Thyroid gland (tissue), 4 donors: ENCODE measurements at regions not wholly inside any gene's neighbourhood (a gene's known extent, or its start where the extent isn't known, plus 50 kb on each side); places are given as distances from the start of the nearest gene placed in this dataset.

Experiments
- POLR2A ChIP-seq, 2 donors: fragments of 450-650 bp; IDR thresholded peaks; one replicate each; pipeline ENCODE4 v1.6.1; 2017; ENCODE audit warnings: antibody characterized with exemption in 2 of 2, mild to moderate bottlenecking in 2 of 2, moderate library complexity in 1 of 2
- TF ChIP-seq, protein P1 (sequence below), 6 experiments: fragments of 200-600 bp in 3 of 6; fragments of 450-650 bp in 3 of 6; sonication (generic) in 3 of 6; IDR thresholded peaks; one replicate each; pipeline ENCODE4 v1.5.1; 2016 to 2019; ENCODE audit warnings: antibody characterized with exemption in 6 of 6, mild to moderate bottlenecking in 2 of 6, inconsistent platforms in 1 of 6, moderate library complexity in 1 of 6

DNA sequence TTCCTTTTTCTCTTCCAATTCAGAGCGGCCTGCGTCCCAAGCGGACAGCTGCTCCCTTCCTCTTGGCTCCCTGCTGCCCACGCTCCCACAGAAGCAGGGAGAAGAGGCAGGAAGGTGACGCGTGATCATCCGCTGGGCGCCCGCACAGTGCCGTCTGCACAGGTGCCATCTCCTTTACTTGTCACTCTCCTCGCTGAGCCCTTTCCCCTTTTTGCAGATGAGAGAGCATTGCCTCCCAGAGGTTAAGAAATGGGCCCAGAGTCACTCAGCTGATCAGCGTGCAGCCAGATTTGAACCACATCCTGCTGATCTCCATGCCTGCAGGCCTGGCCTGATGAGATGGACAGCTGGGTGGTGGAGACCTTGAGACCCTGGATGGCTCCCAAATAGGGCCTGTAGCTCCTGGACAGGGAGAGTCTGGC lies 299.8 kb downstream of the SEC14L1 start:
- no peak for TF ChIP-seq POLR2A (IDR thresholded peaks at IDR 0.05)
- TF ChIP-seq, protein P1, sequence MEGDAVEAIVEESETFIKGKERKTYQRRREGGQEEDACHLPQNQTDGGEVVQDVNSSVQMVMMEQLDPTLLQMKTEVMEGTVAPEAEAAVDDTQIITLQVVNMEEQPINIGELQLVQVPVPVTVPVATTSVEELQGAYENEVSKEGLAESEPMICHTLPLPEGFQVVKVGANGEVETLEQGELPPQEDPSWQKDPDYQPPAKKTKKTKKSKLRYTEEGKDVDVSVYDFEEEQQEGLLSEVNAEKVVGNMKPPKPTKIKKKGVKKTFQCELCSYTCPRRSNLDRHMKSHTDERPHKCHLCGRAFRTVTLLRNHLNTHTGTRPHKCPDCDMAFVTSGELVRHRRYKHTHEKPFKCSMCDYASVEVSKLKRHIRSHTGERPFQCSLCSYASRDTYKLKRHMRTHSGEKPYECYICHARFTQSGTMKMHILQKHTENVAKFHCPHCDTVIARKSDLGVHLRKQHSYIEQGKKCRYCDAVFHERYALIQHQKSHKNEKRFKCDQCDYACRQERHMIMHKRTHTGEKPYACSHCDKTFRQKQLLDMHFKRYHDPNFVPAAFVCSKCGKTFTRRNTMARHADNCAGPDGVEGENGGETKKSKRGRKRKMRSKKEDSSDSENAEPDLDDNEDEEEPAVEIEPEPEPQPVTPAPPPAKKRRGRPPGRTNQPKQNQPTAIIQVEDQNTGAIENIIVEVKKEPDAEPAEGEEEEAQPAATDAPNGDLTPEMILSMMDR (IDR thresholded peaks at IDR 0.05): no peak
